Calu3 (cell line): ENCODE measurements at regions not wholly inside any gene's neighbourhood (a gene's known extent, or its start where the extent isn't known, plus 50 kb on each side); places are given as distances from the start of the nearest gene placed in this dataset.

Experiments used
- BruUV-seq: library from RNA; stranded (reverse); fragments of 400-500 nt; replicated peaks from 2 replicates; lab custom pipeline; 2021; lab: Mats Ljungman, UMichigan
- CTCF ChIA-PET: fragments of 300-600 bp; sonication (Branson Sonifier 250); formaldehyde crosslinking; loops from one replicate; lab custom pipeline; 2022; ENCODE audit warnings: antibody characterized with exemption; lab: Charles Lee
- DNase-seq: peaks from one replicate; pipeline ENCODE4 v3.0.0; 2022
- H3K27ac Mint-ChIP-seq: one replicate; pipeline ENCODE4 v1.8.0; 2022; ENCODE audit warnings: mixed read lengths; ENCODE audit not compliant: unreplicated experiment
- H3K27me3 Mint-ChIP-seq: one replicate; pipeline ENCODE4 v1.8.0; 2022; ENCODE audit warnings: mixed read lengths; ENCODE audit not compliant: unreplicated experiment
- H3K36me3 Mint-ChIP-seq: one replicate; pipeline ENCODE4 v1.8.0; 2022; ENCODE audit warnings: mild to moderate bottlenecking, moderate library complexity, mixed read lengths; ENCODE audit not compliant: insufficient read depth, unreplicated experiment
- H3K4me1 Mint-ChIP-seq: one replicate; pipeline ENCODE4 v1.8.0; 2022; ENCODE audit warnings: mild to moderate bottlenecking, low read depth, mixed read lengths; ENCODE audit not compliant: unreplicated experiment
- H3K4me3 Mint-ChIP-seq: one replicate; pipeline ENCODE4 v1.8.0; 2022; ENCODE audit warnings: mild to moderate bottlenecking, low read depth, moderate library complexity, mixed read lengths; ENCODE audit not compliant: unreplicated experiment
- H3K9me3 Mint-ChIP-seq: one replicate; pipeline ENCODE4 v1.8.0; 2022; ENCODE audit warnings: low read depth, mixed read lengths; ENCODE audit not compliant: unreplicated experiment
- CTCF ChIP-seq: fragments of 200-600 bp; IDR thresholded peaks from one replicate; pipeline ENCODE4 v1.8.0; 2022; ENCODE audit warnings: antibody characterized with exemption; ENCODE audit not compliant: unreplicated experiment
- intact Hi-C: fragments of 100-400 bp; cut with micrococcal nuclease; formaldehyde crosslinking; loops from one replicate; pipeline ENCODE4 v1.10.0; 2022; ENCODE audit not compliant: unreplicated experiment

- H3K27ac Mint-ChIP-seq, result peak overlapping the region; percentile 30
- H3K27me3 Mint-ChIP-seq, result no peaks in the 10 kb centered on the region
- DNase-seq, result no peak
- H3K36me3 Mint-ChIP-seq, result no peaks in the 10 kb centered on the region
- TF ChIP-seq CTCF, result no peak
- CTCF ChIA-PET, result no interaction called here
- no peak overlapping the region for H3K4me3 Mint-ChIP-seq
- no TSS peak for BruUV-seq
- peaks cover 6% of the 10 kb centered on the region for H3K4me1 Mint-ChIP-seq
- intact Hi-C loops, result no loop called here
- no peaks in the 10 kb centered on the region for H3K9me3 Mint-ChIP-seq
These were observed 1008.8 kb upstream of the PABPC4L start for GRCh38 chr4:135210341-135210740.

DNA sequence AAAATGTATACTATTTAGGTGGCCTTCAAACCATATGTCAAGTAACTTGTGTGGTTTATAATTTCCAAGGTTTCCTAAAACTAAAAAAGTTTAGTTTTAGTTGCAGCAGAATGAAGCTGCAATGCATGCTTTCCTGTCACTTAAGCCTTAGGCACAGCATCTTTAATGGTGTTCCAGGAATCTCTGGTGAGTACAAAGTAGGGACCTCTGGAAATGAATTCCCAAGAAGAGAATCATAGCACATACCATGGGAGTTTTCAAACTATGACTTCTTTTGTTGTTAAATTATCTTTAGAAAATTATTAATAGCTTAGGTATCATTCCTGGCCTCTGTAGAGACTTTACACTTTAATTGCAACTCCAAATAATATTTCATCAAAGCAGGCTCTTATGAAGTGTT is 1005.9 kb upstream of the PABPC4L start:
- Mint-ChIP-seq H3K27me3 (no peaks in the 10 kb centered on the region), H3K9me3 (no peaks in the 10 kb centered on the region), H3K4me3 (no peak overlapping the region), H3K27ac (no peak overlapping the region), H3K4me1 (peaks cover 6% of the 10 kb centered on the region), H3K36me3 (no peaks in the 10 kb centered on the region)
- no peak for TF ChIP-seq CTCF
- intact Hi-C loops, result no loop called here
- CTCF ChIA-PET, result interaction anchor here (0.9 kb wide), 1 partner anchor 47 kb away, joined by 4 read pairs; no protein-coding TSS in a partner anchor
- DNase-seq, result no peak
- BruUV-seq, result no TSS peak

DNA sequence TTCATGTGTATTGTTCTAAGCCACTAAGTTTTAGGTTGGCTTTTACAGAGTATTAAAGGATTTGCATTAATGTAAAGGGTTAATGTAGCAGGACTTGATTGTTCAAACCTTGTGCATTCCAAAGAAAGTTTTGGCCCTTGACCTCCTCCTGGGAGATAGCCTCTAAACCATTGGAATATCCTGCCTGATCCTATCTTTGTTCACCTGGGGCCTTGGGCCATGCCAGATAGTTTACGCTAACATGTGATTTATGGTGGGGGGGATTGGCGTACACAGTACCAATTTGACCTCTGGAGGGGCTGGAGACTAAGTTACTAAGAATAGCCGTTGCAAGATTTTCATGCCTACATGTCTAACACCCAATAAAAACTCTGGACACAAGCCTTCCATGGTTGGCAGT is 1002.7 kb upstream of the PABPC4L start:
- CTCF ChIA-PET, result no interaction called here
- intact Hi-C loops, result no loop called here

DNA sequence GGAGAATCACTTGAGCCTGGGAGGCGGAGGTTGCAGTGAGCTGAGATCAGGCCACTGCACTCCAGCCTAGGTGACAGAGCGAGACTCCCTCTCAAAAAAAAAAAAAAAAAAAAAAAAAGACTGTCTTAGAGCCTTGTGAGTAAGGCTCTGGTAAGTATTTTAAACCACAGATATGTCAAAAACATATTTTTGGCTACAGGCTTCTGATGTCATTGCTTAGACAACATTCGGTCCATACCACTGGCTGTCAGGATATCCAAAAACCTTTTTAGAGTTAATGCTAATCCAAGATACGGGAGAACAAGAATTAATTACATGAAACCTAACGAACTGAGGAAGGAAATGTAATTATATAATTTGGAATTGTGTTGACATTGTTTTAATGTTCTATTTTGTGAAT is 999.5 kb upstream of the PABPC4L start:
- CTCF ChIA-PET, result no interaction called here
- no peaks in the 10 kb centered on the region for H3K9me3 Mint-ChIP-seq
- TF ChIP-seq CTCF, result no peak
- no peak for DNase-seq
- intact Hi-C loops, result no loop called here
- no TSS peak for BruUV-seq
- H3K36me3 Mint-ChIP-seq, result no peaks in the 10 kb centered on the region
- no peaks in the 10 kb centered on the region for H3K4me1 Mint-ChIP-seq
- H3K27ac Mint-ChIP-seq, result no peak overlapping the region
- no peak overlapping the region for H3K4me3 Mint-ChIP-seq
- no peaks in the 10 kb centered on the region for H3K27me3 Mint-ChIP-seq

More for the DNA sequence above, 1002.7 kb upstream of the PABPC4L start:
- Mint-ChIP-seq H3K4me3 (no peak overlapping the region), H3K27me3 (no peaks in the 10 kb centered on the region), H3K36me3 (no peaks in the 10 kb centered on the region), H3K27ac (no peak overlapping the region), H3K9me3 (no peaks in the 10 kb centered on the region), H3K4me1 (no peaks in the 10 kb centered on the region)
- no peak for TF ChIP-seq CTCF
- BruUV-seq, result no TSS peak
- no peak for DNase-seq
